HL-60/S4 (cell line): ENCODE measurements at regions not wholly inside any gene's neighbourhood (a gene's known extent, or its start where the extent isn't known, plus 50 kb on each side); places are given as distances from the start of the nearest gene placed in this dataset.
"Not testable (repeated sequence)": the region's sequence is repeated elsewhere in the genome, so short reads cannot be mapped to it uniquely, and the experiment has no call there.

ENCODE experiments used
- in situ Hi-C: fragments of 300-500 bp; cut with MboI; formaldehyde crosslinking; loops from 2 replicates; pipeline ENCODE4 v1.14.3; 2022; ENCODE audit warnings: low sequenced_read_pairs

DNA sequence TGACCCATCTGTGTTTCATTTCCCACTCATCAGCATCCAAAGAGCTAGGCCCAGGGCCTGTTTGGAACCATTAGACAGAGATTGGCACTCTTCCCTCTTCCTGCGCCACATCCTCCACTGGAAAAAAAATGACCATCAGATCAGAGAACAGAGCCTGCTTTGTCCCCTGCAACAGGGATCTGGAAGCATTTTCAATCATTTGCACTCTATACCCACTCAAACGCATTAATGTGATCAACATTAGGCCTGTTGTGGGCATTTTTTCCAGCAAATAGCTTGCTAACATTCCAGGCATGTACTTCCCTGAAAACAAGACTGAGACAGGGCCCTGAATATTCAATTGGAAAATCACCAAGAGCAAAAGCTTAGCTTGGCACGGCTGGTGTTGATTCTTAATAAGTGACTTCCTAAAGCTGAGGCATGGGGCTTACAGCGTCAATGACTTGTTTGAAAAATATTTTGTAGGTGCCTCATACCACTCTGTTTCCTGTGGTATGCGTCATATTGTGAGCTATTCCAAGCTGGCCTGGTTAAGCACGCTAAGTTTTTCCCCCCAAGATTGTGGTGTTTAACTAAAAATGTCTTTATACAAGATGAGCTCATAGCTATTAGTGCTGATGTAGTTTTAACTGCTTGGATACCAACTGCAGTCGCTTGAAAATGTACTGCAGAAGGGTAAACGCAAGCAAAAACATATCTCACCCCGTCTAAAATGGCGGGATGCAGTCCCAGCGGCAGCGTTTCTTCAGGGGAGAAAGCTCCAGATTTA, 404.4 kb downstream of the SPRY2 start:
- in situ Hi-C loops: no loop called here

DNA sequence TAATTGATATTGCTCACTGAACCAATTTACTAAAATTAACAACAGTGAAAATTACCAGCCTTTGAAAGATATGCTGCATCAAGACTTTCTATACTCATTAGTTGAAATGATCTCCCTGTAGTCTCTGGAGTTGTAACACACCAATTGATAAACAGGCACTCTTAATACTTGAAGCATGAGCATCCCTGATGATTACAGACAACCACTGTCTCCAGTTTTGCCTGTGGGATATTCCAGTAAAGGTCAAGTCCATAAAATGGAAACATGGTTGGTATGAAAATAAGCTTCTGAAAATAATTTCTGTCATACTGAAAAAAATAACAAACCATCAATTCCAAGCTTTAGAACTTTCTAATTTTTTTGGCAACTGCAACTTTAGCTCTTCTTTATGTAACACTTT, 405.8 kb downstream of the SPRY2 start:
- in situ Hi-C loops: no loop called here

DNA sequence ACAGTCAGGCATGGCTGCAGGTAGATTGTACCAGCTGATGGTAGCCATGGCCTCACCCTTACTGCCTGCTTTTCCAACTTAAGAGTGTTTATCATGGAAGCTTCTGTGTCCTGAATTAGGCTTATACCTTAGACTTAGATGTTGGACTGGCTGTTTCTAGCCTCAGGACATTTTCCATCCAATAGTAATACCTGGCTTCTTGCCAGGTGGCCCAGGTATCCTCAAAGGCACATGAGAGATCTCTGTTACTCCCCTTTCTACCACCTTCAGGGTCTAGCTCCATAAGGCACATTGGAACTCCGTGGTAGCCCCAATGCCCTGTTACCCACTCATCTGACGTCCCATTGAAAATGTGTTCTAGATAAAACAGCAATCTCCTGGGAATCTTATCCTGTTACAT, 407.5 kb downstream of the SPRY2 start:
- in situ Hi-C loops: no loop called here

DNA sequence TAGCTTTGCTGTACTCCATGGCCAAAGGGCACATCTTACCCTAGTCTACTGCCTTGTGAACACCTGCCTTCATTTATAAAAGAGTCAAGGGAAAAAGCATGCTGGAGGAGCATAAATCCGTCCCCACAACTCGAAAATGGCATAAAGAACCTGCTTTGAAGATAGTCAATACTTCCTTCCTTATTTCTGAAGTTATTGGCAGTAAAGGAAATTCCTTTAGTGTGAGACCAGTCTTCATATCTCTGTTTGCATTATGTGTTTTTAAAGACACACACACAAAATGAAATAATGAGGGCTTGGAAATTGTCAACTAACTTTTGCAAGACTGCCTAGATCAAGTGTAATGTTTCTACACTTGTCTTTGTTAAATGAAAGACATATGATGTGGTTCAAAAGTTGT, 408.4 kb downstream of the SPRY2 start:
- in situ Hi-C loops: no loop called here

DNA sequence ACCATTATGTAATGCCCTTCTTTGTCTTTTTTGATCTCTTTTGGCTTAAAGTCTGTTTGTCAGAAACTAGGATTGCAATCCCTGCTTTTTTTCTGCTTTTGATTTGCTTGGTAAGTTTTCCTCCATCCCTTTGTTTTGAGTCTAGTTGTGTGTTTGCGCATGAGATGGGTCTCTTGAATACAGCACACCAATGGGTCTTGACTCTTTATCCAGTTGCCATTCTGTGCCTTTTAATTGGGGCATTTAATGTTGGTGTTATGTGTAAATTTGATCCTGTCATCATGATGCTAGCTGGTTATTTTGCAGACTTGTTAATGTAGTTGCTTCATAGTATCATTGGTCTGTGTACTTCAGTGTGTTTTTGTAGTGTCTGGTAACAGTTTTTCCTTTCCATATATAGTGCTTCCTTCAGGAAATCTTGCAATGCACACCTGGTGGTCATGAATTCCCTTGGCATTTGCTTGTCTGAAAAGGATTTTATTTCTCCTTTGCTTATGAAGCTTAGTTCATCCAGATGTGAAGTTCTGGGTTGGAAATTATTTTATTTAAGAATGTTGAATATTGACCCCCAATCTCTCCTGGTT, 416.9 kb downstream of the SPRY2 start:
- in situ Hi-C loops: not testable (repeated sequence)

DNA sequence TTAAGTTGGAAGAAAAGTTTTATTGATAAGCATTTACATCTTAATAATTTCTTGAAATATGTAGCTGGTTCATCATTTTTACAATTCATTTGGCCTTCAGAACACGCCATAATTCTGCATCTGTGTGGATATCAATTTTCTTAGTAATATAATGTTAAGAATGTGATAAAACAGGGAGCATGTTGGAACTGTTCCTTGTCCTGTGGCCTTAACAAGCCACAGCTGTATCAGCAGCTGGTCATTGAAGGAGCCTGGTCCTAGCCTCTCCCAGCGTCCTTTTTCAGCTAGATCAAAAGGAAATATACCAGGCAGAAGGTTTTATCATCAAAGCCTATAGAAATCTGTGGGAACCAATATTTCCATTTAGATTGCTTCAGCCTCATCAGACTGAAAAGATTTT, 421.8 kb downstream of the SPRY2 start:
- in situ Hi-C loops: no loop called here

DNA sequence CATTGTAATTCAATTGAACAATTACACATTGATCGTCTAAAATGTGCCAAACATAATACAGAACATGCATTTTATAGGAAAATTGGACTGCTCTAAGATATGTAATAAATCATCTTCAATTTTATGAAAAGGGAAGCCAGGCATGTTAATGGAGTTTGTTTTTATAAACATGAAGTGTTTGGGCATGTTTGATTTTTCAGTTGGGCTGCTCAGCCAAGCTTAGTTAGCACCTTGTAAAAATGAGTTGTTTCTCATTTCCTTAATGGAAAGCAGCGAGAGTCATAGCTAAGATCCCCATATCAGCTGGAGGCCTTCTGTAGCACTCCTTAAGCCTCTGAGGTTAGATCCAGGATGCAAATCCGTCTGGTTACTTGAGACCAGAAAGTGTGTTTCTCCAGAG, 422.3 kb downstream of the SPRY2 start:
- in situ Hi-C loops: no loop called here

DNA sequence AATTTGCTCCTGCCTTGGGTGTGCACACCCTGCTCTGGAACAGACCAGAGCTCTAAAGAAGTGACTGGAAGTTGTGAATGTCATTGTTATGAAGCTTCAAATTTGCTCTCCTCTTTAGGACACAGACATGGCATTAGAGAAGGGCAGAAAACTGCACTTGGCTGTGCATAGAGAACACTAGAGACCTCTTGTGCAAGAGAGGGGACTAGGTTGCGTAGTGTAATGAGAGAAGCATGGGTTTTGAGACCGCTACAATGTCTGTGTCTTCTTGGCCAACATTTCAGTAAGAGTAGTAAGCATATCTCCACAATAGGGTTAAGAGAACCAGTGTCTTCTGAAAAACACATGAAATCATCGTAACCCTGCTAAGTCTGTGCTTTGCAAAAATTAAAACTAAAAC, 423.3 kb downstream of the SPRY2 start:
- in situ Hi-C loops: no loop called here

DNA sequence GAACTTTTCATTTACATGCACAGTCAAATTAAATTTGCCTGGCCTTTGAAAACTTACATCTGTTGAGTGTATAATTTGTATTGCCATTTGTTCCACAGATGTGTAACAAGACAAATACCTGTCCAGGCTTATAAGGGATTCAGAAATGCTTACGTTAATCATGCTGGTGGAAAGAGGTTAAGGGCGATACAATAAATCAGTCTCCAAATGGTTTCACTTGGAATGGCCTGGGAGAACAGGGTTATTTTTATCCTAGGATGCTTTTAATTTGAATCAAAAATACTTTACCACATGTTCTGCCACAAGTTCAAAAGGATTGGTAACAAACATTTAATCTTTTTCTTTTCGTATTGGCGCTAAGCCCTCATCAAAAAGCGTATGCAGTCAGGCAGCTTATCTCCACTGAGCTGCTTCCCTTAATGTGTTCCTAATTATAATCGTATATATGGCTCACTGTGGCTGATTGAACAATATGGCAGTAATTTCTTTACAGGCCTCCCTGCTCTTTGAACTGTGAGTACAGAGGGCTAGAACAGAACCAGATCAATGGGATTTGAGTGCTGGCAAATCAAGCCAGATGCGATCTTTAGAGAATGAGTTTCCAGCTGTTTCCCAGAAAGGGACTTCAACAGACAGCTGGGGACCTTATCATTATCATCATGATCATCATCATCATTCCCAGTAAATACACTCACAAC, 425.7 kb downstream of the SPRY2 start:
- in situ Hi-C loops: no loop called here

DNA sequence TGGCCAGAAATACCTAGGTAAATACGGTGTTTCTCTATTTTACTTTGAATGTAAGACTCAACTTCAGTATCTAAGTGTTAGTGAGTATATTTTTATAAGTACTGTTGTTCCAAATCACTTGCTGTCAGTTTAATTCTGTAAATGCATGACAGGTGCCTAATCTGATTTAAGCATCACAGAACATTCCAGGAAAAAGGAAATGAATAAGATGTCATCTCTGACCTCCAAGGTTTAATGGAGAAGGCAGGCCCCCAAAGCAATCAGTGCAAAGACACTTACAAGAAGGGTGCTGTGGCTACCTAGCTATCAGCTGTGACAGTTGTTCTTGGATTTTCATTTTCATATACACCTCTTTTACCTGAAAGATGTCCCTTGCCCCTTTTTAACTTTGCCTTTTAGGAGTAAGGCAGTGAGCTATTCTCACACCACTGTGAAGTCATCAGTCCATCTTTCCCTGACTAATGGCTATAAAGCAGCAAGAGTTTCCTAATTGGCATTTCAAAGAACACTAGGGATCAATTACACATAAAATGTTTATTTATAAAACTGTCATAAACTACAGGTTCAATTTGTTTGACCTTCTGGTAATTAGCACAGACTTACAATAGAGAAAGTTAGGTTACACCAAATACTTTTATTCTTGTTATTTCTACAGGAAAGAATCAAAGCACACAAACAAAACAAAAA, 427.6 kb downstream of the SPRY2 start:
- in situ Hi-C loops: no loop called here

DNA sequence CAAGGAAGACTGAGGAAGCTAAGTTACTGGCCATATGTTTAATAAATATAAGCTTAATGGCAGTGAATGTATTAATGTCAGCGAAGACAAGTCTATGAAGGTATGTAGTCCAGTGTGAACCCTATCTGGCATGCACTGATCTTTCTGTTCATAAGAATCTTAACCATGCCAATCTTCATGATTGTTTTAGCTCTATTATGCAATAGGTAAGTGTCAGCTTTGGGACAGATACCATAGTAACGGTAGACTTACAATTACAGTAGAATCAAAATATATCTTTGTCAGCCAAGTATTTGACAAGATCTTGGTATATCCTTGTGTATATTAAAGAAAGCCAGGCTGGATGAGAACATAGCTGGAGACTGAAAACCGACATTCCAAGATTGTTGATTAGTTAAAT, 428.5 kb downstream of the SPRY2 start:
- in situ Hi-C loops: no loop called here

DNA sequence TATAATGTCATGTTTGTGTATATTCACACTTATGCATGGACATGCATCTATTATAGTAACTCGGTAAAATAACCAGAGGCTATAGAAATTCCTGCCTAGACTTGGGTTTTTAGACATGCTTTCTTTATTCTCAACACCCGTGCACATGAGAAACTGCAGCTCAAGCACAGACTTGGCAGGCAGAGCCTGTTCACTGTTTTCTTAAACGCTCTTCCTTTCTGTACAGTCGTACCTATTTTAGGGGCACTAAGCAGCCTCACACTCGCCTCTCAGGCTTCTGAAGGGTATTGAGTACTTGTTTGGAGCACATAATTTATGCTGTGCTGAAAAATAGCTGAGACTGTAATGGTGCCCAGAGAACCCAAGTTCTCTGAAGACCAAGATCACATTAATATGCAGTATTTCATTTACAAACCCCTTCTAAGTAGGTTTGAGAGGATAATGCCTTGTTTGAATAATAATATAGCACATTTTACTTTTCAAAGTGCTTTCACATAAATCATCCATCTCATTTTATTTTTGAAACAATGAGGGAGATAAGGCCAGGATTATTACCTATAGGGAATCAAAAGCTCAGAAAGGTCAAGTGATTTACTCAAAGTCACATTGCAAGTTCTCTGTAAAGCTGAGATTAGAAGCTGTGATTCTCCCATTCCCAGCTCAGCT, 429.9 kb downstream of the SPRY2 start:
- in situ Hi-C loops: no loop called here

DNA sequence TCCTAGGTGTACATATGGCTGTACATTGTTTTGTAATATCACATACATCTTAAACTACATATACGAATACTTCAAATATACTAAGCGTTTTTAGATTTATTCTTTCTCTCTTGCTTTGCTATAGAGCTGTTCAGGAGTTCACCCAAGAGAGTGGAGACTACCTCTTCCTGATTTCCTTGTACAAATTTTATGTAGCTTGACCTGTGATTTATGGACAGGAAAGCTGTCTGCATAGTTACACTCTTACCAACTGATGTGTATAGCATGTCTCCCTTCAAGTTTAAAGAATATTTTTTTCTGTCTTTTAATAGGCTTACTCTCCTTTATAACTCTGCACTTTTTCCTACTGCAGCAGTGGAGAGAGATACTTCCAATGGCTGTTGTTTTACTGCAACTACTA, 428.7 kb downstream of the NDFIP2 start:
- in situ Hi-C loops: no loop called here

DNA sequence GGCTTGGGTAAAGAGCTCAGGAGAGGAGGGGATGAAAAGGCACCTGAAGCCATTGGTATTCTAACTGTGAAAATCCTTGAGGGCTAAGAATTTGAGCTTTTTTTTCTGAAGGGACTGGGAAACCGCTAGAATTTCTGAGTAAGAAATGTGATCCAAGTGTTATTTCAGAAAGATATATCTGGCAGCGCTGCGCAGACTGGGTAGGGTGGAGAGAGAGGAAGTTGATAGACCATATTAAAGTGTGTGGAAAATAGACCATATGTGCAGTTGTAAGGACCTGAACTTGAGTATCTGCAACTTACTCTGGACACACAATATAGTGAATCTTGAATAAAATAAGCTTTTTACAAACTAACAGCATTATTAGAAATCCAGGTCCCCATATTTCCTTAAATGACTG, 427.4 kb downstream of the NDFIP2 start:
- in situ Hi-C loops: no loop called here

DNA sequence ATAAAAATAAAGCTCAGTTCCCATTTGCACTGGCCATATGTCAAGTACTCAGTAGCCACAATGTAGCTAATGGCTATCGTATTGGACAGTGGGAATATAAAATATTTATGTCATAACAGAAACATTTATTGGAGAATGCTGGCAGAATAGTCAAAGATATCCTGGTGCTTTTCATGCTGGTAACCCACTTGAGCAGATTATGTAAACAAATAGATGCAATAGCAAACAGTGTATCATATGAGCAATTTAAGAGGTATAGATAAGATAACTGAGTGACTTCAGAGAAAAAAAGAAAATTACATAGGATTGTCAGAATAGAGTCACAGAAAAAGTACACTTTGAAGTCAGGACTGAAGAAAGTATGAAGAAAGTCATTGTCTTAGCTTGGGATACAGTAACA, 426.6 kb downstream of the NDFIP2 start:
- in situ Hi-C loops: no loop called here

DNA sequence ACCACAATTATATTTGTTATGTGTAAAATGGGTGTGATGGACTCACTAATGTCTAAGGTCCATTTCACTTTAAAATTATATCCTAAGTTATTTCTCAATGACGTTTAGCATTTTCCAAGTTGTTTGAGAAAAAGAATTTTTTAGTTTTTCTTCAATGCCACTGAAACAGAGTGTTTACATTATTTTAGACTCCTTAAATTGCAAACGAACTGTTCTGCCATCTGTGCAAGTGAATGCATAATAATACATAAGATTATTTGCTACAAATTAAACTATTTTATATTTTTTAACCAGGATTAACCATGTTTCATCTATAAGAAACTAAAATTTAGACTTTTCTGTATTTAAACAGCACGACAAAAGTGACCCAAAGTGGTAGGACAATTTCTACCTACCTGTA, 425.4 kb downstream of the NDFIP2 start:
- in situ Hi-C loops: no loop called here

DNA sequence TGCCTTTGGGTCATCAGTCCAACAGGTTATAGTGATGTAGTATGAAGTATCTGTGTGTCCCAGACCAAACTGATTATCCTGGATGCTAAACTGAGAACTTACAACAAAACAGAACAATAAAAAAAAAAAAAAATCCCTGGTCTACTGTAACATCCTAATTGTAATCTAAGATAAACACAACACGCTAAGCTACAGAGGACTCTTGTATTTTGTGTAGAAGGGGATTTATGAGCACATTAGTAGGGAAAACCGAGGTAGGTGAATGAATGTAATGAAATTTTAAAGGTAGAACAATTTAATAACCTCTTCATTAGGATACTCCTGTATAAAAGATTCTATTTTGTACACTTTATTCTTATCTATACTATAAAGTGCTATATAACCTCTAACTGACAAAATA, 424.1 kb downstream of the NDFIP2 start:
- in situ Hi-C loops: no loop called here

DNA sequence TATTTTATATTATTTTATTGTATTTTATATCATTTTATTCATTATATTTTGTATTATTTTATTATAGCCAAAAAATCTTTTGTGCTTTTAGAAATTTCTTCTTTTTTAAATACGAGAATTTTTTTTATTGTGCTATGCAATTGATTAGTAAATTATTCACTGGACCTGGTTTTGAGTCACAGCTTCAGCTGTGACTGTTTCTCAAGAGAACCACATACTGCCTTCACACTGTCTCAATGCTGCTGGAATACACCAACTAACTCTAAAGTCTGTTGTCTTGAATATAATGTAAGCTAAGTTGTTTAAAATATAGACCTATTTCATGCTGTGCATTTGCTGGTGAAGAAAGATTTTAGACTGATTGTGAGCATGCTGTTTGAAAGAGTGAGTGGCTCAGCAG, 423.6 kb downstream of the NDFIP2 start:
- in situ Hi-C loops: no loop called here

DNA sequence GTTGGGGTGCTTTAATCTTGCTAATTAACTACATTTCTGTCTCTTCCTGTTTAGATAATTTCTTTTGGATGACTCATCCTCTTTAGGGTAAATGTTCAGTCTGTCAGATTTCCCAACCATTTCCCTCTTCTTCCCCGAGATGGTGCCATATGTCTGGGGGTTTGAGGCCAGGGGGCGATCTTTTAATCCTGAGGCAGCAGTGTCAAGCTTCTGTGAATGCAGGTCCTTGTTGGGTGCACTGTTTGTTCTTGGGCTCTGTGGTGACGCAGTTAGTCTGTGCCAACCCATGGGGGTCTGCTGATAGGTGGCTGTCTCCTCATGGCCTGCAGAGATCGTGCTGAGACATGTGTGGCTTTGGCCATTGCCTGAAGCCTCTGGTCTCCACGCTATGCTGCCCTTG, 420.4 kb downstream of the NDFIP2 start:
- in situ Hi-C loops: no loop called here

DNA sequence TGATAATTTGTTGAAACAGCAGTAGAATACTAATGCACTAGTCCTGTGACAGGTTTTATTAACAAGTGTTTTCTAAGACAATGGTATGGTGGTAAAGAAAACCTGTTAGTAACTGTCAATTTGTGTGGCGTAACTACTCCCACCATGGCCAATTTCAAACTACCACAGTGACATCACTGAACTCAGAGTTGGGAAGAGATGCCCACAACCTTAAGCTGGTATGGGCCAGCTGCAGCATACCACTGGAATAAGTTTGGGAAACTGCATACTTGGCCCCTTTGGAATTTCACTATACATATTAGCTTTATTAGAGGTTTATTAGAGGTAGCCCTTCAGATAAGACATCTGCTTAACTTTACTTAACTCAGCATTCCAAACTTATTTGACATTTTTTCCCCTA, 419.4 kb downstream of the NDFIP2 start:
- in situ Hi-C loops: no loop called here

DNA sequence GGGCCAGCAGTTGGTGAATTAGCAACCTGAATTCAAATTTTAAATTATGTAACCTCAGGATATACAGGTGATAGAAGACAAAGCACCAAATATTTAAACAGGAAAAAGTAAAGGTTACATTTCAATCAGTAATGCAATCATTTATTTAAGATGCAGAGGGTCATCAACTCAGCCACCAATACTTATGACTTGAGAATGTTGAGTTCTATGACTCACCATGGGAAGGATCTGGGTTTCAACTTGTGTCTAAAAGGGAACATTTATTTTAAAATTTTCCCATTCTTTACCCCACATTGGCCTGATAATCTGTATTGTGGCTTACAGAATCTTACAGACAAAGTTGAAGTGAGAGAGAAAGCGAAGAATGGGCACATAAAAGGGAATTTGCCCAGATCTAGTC, 418.0 kb downstream of the NDFIP2 start:
- in situ Hi-C loops: no loop called here
